Fibroblast of mammary gland (primary cell): ENCODE measurements at regions not wholly inside any gene's neighbourhood (a gene's known extent, or its start where the extent isn't known, plus 50 kb on each side); places are given as distances from the start of the nearest gene placed in this dataset.
"Not testable (repeated sequence)": the region's sequence is repeated elsewhere in the genome, so short reads cannot be mapped to it uniquely, and the experiment has no call there.

Source experiments
- DNase-seq: peaks from one replicate; pipeline ENCODE4 v3.0.0-alpha.2; 2010; ENCODE audit warnings: low read depth
- H3K4me3 ChIP-seq: 2 replicates; pipeline ENCODE4 v1.5.1; 2011; ENCODE audit warnings: low read depth, mild to moderate bottlenecking, low read length, moderate library complexity; ENCODE audit not compliant: control insufficient read depth
- TF ChIP-seq, protein P1 (sequence below): conservative IDR thresholded peaks from 2 replicates; pipeline ENCODE4 v1.5.1; 2011; ENCODE audit warnings: low read depth, low read length, inconsistent platforms; ENCODE audit not compliant: control insufficient read depth, insufficient read depth

- TF ChIP-seq, protein P1, sequence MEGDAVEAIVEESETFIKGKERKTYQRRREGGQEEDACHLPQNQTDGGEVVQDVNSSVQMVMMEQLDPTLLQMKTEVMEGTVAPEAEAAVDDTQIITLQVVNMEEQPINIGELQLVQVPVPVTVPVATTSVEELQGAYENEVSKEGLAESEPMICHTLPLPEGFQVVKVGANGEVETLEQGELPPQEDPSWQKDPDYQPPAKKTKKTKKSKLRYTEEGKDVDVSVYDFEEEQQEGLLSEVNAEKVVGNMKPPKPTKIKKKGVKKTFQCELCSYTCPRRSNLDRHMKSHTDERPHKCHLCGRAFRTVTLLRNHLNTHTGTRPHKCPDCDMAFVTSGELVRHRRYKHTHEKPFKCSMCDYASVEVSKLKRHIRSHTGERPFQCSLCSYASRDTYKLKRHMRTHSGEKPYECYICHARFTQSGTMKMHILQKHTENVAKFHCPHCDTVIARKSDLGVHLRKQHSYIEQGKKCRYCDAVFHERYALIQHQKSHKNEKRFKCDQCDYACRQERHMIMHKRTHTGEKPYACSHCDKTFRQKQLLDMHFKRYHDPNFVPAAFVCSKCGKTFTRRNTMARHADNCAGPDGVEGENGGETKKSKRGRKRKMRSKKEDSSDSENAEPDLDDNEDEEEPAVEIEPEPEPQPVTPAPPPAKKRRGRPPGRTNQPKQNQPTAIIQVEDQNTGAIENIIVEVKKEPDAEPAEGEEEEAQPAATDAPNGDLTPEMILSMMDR, result no peak
- DNase-seq, result no peak
- H3K4me3 ChIP-seq, result no peak overlapping the region
These were observed 373.0 kb upstream of the HTR2C start for GRCh38 chrX:114210879-114211278.

- TF ChIP-seq, protein P1, result no peak
- H3K4me3 ChIP-seq, result no peak overlapping the region
- DNase-seq, result no peak
These were observed 382.3 kb upstream of the HTR2C start for GRCh38 chrX:114201622-114202021.

DNA sequence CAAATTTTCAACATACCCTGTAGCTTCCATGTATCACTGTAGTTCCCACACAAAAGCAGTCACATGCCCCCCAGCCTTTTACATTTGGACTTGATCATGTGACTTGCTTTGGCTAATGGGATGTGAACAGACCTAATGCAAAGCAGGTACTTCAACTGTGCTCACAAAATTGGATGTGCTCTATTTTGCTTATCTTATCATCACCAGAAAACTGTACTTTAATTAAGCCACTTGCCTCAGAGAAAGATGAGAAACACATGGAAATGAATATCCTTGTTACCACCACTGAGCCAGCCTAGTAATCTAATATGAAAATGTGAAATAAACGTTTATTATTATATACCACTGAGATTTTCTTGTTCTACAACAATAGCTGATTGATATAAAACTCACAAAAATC, 402.7 kb upstream of the HTR2C start:
- no peak for DNase-seq
- TF ChIP-seq, protein P1, result no peak
- no peak overlapping the region for H3K4me3 ChIP-seq

GRCh38 chrX:114178126-114178525, 405.8 kb upstream of the HTR2C start:
- DNase-seq, result no peak
- TF ChIP-seq, protein P1, result no peak
- H3K4me3 ChIP-seq, result no peak overlapping the region

- DNase-seq, result not testable (repeated sequence)
These were observed 416.6 kb upstream of the HTR2C start for GRCh38 chrX:114167276-114167675.

DNA sequence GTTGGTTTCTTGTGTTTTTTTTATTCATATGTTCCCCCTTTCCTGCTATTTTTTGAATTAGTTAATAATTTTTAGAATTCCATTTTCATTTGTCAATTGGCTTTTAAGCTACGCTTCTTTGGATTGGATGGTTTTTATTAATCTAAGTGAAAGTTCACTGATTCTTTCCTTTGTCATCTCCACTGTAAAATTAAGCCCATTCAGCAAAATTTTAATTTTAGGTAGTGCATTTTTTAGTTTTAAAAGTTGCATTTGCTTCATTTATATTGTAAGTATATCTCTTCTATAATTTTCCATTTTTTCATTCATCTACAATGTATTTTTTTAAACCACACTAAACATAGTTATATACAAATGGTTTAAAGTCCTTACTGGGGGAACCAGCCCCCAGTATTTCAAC, 417.3 kb upstream of the HTR2C start:
- no peak for DNase-seq
- H3K4me3 ChIP-seq, result no peak overlapping the region
- TF ChIP-seq, protein P1, result no peak

More at GRCh38 chrX:114167276-114167675, 416.6 kb upstream of the HTR2C start:
- not testable (repeated sequence) for H3K4me3 ChIP-seq

DNA sequence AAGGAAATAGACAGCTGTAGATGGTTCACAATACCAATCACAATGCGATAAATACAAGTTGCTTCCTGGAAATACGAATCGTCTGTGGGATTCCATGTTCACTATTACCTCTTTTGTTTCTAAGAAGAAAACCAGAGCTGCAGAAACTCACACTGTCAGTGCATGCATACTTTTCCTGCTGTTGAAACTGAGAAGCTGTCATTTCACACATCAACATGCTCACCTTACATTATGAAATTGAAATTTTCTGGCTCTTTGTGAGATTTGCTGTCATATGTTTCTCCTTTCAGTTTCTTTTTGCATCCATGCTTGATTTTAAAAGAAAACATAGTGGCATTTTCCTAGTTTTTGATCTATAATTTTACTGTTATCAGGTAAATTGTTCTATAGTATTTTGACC, 418.3 kb upstream of the HTR2C start:
- DNase-seq, result no peak
- TF ChIP-seq, protein P1, result no peak
- H3K4me3 ChIP-seq, result no peak overlapping the region
